HG02610 (cell line): ENCODE measurements at regions not wholly inside any gene's neighbourhood (a gene's known extent, or its start where the extent isn't known, plus 50 kb on each side); places are given as distances from the start of the nearest gene placed in this dataset.
"Not testable (repeated sequence)": the region's sequence is repeated elsewhere in the genome, so short reads cannot be mapped to it uniquely, and the experiment has no call there.

Experiments used
- ATAC-seq: cut with Tn5 transposase; IDR thresholded peaks from one replicate; pipeline ENCODE4 v1.9.1; 2021; ENCODE audit warnings: mild to moderate bottlenecking, moderate library complexity; ENCODE audit not compliant: unreplicated experiment

GRCh38 chr2:198270157-198270556 lies 465.8 kb downstream of the PLCL1 start:
- ATAC-seq, result not testable (repeated sequence)

DNA sequence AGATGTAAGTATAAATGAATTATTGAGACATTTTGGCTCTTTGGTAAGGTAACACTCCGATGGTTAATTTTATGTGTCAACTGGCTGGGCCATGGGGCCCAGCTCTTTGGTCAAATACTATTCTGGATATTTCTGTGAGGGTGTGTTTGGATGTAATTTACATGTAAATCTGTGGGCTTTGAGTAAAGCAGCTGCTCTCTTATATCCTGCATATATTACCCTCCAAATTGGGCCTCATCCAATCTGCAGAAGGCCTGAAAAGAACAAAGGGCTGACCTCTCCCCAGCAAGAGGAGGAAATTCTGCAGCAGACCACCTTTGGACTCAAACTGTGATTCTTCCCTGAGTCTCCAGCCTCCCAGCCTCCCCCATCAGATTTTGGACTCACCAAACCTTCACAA lies 464.1 kb downstream of the PLCL1 start:
- ATAC-seq, result no peak

- no peak for ATAC-seq
Observed at GRCh38 chr2:198259496-198259895, 455.1 kb downstream of the PLCL1 start.

DNA sequence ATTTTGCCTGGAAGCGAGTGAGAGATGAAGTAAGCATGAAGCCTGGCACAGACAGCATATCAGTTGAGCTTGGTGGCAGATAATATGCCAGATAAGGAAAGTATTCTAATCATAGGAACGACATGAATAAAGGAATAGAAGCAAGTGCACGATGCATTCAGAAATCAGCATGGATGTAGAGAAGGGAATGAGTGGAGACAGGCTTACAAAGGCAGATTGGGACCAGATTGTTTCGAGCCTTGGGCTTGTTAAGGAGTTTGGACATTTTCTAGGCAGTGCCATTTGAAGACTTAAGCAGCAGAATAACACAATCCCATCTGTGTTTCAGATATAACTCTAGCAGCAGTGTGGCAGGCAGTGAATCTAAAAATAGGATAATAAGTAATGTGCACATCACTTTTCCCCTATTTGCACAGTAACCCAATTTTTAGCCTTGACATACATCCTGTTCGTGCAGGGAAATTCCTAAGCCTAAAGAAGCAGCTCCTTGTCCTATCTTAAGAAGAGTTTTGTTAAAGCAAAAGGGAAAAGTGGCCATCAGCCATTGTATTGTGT lies 450.2 kb downstream of the PLCL1 start:
- no peak for ATAC-seq

GRCh38 chr2:198253995-198254394 lies 449.6 kb downstream of the PLCL1 start:
- ATAC-seq, result no peak

DNA sequence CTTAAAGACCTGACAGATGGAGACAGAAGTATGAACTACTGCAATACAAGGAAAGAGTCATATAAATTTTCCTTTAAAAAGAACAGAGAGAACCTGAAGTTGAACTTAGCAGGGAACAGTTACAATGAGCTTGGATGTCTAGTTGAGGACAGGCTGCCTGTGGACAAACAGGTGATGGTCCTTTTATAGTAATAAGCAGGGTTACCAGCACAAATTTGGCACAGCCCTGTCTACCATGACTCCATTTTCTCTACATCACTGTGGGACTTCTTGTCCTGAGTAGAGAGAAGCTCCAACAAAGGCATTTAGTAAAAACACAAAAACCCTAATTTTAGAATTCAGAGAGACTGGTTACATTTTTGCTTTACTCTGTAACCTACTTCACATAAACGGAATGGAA lies 448.1 kb downstream of the PLCL1 start:
- no peak for ATAC-seq

DNA sequence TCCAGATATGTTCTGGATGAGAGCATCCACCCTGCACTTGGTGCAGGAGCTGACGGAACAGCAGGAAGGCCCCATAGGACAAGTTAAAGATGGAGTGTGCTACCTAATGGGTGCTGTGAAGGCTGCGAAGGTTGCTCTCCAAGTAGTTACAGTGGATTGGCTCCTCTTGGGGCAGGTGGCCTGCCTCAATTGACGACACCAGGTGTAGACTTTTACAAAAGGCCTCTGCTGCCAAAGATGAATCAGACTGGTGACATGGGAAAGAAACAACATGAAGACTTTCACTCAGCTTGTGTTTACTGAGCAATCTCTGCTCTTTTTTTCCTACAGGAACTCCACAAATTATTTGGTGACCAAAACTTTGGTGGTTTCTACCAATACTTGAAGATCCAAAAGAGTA lies 437.7 kb downstream of the PLCL1 start:
- no peak for ATAC-seq

DNA sequence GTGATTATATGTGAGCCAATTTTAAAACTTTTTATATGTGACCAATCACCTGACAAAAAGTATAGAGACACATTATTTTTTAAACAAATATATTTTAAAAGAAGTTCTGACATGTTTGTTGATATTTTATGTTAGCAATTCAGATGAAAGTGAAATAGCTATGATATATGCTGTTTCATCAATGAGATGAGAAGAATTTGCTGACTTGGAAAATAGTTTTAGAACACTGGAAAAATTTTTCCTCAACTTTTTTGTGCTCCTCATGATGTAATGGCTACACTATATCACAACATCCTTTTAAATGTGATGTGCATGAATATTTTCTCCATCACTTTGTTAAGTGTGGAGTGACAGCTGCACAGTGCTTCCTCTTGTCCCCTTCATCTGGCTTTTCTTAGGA lies 434.0 kb downstream of the PLCL1 start:
- no peak for ATAC-seq

DNA sequence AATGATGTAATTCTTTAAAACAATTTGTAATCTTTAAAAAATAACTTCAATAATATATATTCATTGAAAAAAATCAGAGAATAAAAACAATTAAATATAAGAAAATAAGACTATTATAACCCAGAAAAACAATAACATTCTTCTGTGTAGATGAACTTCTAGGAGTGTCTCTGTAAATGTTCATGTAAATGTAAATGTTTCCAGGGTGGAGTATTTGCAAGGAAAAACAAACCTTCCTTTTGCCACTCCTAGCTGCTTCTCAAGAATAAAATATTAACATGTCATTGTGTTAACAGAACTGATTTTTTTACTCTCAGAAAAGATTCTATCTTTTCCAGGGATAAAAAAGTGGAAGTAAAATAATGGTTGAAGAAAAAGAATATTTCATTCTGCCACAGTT lies 431.9 kb downstream of the PLCL1 start:
- ATAC-seq, result no peak

- ATAC-seq, result no peak
Observed at GRCh38 chr2:198232281-198232680, 427.9 kb downstream of the PLCL1 start.

GRCh38 chr2:198231562-198231961 lies 427.2 kb downstream of the PLCL1 start:
- no peak for ATAC-seq

- ATAC-seq, result no peak
Observed at GRCh38 chr2:198220763-198221610, 416.6 kb downstream of the PLCL1 start.

DNA sequence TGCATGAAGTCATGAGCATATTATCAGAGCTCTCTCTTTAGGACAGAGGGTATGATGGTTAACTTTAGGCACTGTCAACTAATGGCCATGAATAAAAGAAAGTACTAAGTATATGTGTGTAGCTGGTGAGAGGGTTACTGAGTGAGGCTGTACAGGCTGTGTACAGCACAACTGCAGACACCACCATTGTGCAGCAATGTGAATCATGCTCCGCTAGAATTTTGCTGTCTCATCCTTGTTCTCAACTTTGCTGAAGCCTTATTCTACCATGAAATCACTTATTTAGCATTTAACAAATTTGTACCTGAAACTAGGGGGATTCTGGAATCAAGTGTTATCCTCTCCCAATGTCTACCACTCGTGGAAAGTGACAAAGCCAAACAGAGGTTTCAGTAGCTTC lies 414.9 kb downstream of the PLCL1 start:
- no peak for ATAC-seq

DNA sequence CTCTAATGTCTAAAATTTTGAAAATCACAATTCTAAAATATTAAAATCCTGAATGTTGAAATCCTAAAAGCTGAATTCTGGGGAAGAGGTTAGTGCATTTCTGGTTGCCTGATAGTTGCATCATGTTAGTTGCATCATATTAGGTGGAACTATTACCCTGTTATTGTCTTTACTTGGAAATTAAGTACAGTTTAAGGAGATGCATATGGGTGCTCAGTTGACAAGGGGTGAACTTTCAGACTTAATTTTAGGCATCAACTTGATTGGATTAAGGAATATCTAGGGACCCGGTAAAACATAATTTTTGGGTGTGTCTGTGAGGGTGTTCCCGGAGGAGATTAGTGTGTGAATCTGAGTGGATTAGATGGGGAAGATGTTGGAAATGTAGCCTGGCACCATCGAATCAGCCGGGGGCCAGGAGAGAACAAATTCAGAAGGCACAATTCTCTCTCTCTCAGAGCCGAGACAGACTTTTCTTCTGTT lies 409.8 kb downstream of the PLCL1 start:
- no peak for ATAC-seq

DNA sequence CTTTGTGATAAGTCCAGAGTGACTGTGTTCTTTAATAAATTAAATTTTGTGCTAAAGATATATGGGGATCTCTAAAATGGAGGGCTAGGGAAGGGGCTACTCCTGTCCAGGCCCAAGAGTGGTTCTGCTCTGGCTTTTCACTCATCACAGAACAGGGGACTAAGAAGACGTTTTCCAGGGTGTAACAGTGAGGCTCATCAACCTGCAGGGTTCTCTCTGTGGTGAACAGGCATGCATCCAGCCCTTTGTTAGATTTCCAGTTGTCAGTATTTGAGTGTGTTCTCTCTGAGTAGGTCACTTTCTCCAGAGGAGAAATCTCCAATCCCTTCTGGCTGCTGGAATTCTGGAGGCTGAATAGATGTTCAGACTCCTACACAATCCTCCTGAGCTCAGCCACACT lies 408.9 kb downstream of the PLCL1 start:
- ATAC-seq, result no peak

DNA sequence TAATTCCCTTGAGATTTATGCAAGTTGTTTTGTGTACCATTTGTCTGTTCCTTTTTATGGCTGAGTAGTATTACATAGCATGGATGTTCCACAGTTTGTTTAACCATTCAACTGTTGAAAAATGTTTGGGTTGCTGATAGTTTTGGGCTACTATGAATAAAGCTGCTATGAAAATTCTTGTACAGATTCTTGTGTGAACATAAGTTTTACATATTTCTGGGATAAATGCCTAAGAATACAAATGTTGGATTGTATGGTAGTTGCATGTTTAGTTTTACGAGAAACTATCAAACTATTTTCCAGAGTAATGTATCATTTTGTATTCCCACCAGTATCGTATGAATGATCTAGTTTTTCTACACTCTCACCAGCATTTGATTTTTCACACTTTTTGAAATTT lies 407.3 kb downstream of the PLCL1 start:
- ATAC-seq, result no peak

GRCh38 chr2:198203336-198204069 lies 399.1 kb downstream of the PLCL1 start:
- ATAC-seq, result no peak
